ENCODE measurements at regions not wholly inside any gene's neighbourhood (a gene's known extent, or its start where the extent isn't known, plus 50 kb on each side); places are given as distances from the start of the nearest gene placed in this dataset.

DNA sequence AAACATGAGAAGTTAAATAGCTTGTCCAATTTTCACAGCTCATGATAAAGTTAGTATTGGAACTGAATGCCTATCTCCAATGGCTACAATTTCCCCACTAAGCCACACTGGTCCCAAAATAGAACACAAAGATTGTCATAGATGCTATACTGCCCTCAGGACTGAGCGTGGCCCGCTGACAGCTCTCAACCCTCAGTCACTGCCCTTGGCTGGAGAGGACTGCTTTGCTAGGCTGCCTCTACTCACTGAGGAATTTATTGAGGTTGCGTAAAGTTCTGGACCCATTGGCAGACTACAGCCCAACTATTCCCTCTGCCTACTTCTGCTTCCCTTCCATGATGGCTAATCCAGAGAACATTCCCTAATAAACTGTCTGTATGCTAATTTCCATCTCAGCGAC, 165.5 kb upstream of the BET1 start:
- no TSS peak for BruUV-seq (replicated peaks)
- TF ChIP-seq, protein P1, sequence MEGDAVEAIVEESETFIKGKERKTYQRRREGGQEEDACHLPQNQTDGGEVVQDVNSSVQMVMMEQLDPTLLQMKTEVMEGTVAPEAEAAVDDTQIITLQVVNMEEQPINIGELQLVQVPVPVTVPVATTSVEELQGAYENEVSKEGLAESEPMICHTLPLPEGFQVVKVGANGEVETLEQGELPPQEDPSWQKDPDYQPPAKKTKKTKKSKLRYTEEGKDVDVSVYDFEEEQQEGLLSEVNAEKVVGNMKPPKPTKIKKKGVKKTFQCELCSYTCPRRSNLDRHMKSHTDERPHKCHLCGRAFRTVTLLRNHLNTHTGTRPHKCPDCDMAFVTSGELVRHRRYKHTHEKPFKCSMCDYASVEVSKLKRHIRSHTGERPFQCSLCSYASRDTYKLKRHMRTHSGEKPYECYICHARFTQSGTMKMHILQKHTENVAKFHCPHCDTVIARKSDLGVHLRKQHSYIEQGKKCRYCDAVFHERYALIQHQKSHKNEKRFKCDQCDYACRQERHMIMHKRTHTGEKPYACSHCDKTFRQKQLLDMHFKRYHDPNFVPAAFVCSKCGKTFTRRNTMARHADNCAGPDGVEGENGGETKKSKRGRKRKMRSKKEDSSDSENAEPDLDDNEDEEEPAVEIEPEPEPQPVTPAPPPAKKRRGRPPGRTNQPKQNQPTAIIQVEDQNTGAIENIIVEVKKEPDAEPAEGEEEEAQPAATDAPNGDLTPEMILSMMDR (conservative IDR thresholded peaks at IDR 0.05): no peak
- no peak for TF ChIP-seq EZH2 (IDR thresholded peaks at IDR 0.05; ENCODE audit: low read depth)
- Histone ChIP-seq H3K79me2 (ENCODE audit: low read depth) (no peaks in the 10 kb centered on the region), H3K9me3 (ENCODE audit: insufficient read depth, low read depth) (no peaks in the 10 kb centered on the region), H3K4me3 (no peak overlapping the region), H3K4me1 (replicated peaks; ENCODE audit: insufficient read depth) (no peaks in the 10 kb centered on the region), H3K27me3 (ENCODE audit: insufficient read depth, low read depth) (no peaks in the 10 kb centered on the region), H4K20me1 (ENCODE audit: insufficient read depth) (no peaks in the 10 kb centered on the region), H3K36me3 (ENCODE audit: low read depth) (no peaks in the 10 kb centered on the region), H3K4me2 (no peak overlapping the region), H2AFZ (no peak overlapping the region), H3F3A (ENCODE audit: insufficient read depth, low read depth) (no peaks in the 10 kb centered on the region), H3K9me2 (ENCODE audit: insufficient read depth) (no peaks in the 10 kb centered on the region; the same call in 1 of the 2 replicates), H3K27ac (no peak overlapping the region)
- intact Hi-C loops (cut with micrococcal nuclease; ENCODE audit: unreplicated experiment): no loop called here
- ChIA-PET POLR2A (ENCODE audit: unreplicated experiment) (interaction anchor here (0.6 kb wide), 1 partner anchor 961 kb away, joined by 3 read pairs; no protein-coding TSS in a partner anchor), CTCF (interaction anchor here (0.6 kb wide), 1 partner anchor 265 kb away, joined by 3 read pairs; no protein-coding TSS in a partner anchor)
- DNase-seq: no peak

DNA sequence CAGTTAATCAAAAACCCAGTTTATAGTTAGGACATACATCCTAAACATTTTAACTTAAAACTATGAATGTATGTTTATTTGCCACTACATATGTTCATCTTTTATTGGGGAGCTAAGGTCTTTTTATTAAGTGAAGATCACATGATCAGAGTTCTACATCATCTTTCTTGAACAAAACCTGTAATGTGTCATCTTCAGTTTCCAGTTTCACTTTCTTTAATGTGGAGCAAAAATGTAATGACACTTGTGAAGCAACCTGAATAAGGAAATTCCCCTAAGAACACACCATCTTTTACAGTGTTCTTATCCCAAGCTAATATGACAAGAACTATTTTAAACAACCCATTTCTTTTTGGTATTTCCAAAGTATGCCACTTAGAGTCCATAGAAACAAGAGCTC, 166.7 kb upstream of the BET1 start:
- Histone ChIP-seq H3K27me3 (ENCODE audit: insufficient read depth, low read depth) (no peaks in the 10 kb centered on the region), H3K9me2 (ENCODE audit: insufficient read depth) (no peaks in the 10 kb centered on the region; the same call in 1 of the 2 replicates), H3K9me3 (ENCODE audit: insufficient read depth, low read depth) (no peaks in the 10 kb centered on the region), H3K79me2 (ENCODE audit: low read depth) (no peaks in the 10 kb centered on the region), H3K4me2 (no peak overlapping the region), H4K20me1 (ENCODE audit: insufficient read depth) (no peaks in the 10 kb centered on the region), H2AFZ (no peak overlapping the region), H3K4me1 (replicated peaks; ENCODE audit: insufficient read depth) (no peaks in the 10 kb centered on the region), H3F3A (ENCODE audit: insufficient read depth, low read depth) (no peaks in the 10 kb centered on the region), H3K27ac (no peak overlapping the region), H3K4me3 (no peak overlapping the region), H3K36me3 (ENCODE audit: low read depth) (no peaks in the 10 kb centered on the region)
- no peak for TF ChIP-seq EZH2 (IDR thresholded peaks at IDR 0.05; ENCODE audit: low read depth)
- TF ChIP-seq, protein P1 (conservative IDR thresholded peaks at IDR 0.05): no peak
- ChIA-PET POLR2A (ENCODE audit: unreplicated experiment) (no interaction called here), CTCF (no interaction called here)
- DNase-seq: no peak
- BruUV-seq (replicated peaks): no TSS peak
- intact Hi-C loops (cut with micrococcal nuclease; ENCODE audit: unreplicated experiment): no loop called here

- TF ChIP-seq EZH2 (IDR thresholded peaks at IDR 0.05; ENCODE audit: low read depth): no peak
- TF ChIP-seq, protein P1 (conservative IDR thresholded peaks at IDR 0.05): no peak
- no TSS peak for BruUV-seq (replicated peaks)
- CTCF ChIA-PET: no interaction called here
- DNase-seq: no peak
- Histone ChIP-seq H2AFZ (no peak overlapping the region), H3K79me2 (ENCODE audit: low read depth) (no peaks in the 10 kb centered on the region), H3K4me3 (no peak overlapping the region), H3K9me3 (ENCODE audit: insufficient read depth, low read depth) (no peaks in the 10 kb centered on the region), H3K27ac (no peak overlapping the region), H3K36me3 (ENCODE audit: low read depth) (no peaks in the 10 kb centered on the region), H3K4me2 (no peak overlapping the region), H3K9me2 (ENCODE audit: insufficient read depth) (peaks cover 6% of the 10 kb centered on the region; the same call in 1 of the 2 replicates), H4K20me1 (ENCODE audit: insufficient read depth) (no peaks in the 10 kb centered on the region), H3K27me3 (ENCODE audit: insufficient read depth, low read depth) (no peaks in the 10 kb centered on the region), H3F3A (ENCODE audit: insufficient read depth, low read depth) (no peaks in the 10 kb centered on the region), H3K4me1 (replicated peaks; ENCODE audit: insufficient read depth) (no peaks in the 10 kb centered on the region)
- intact Hi-C loops (cut with micrococcal nuclease; ENCODE audit: unreplicated experiment): no loop called here
- POLR2A ChIA-PET (ENCODE audit: unreplicated experiment): no interaction called here
These were observed 169.3 kb upstream of the BET1 start for GRCh38 chr7:94173436-94173835.
